Embryonic facial prominence (tissue), 1 donor: ENCODE measurements at regions not wholly inside any gene's neighbourhood (a gene's known extent, or its start where the extent isn't known, plus 50 kb on each side); places are given as distances from the start of the nearest gene placed in this dataset.
"Not testable (repeated sequence)": the region's sequence is repeated elsewhere in the genome, so short reads cannot be mapped to it uniquely, and the experiment has no call there.

Experiments used
- DNase-seq: peaks from one replicate; pipeline ENCODE4 v3.0.0-alpha.2; 2016; ENCODE audit errors: extremely low spot score

GRCh38 chr11:112649856-112650255, 311.4 kb upstream of the NCAM1 start:
- no peak for DNase-seq

GRCh38 chr11:112650527-112650926, 310.7 kb upstream of the NCAM1 start:
- no peak for DNase-seq

- DNase-seq: no peak
Measured at GRCh38 chr11:112651386-112651785, 309.8 kb upstream of the NCAM1 start.

GRCh38 chr11:112652786-112653390, 308.3 kb upstream of the NCAM1 start:
- no peak for DNase-seq

GRCh38 chr11:112655371-112655770, 305.8 kb upstream of the NCAM1 start:
- no peak for DNase-seq

GRCh38 chr11:112656772-112657428, 304.3 kb upstream of the NCAM1 start:
- no peak for DNase-seq

- DNase-seq: no peak
Measured at GRCh38 chr11:112658431-112658878, 302.8 kb upstream of the NCAM1 start.

GRCh38 chr11:112661146-112661545, 300.1 kb upstream of the NCAM1 start:
- no peak for DNase-seq

GRCh38 chr11:112661571-112661970, 299.6 kb upstream of the NCAM1 start:
- no peak for DNase-seq

- no peak for DNase-seq
Measured at GRCh38 chr11:112662554-112662953, 298.7 kb upstream of the NCAM1 start.

- no peak for DNase-seq
Measured at GRCh38 chr11:112663947-112664634, 297.1 kb upstream of the NCAM1 start.

GRCh38 chr11:112665291-112665690, 295.9 kb upstream of the NCAM1 start:
- no peak for DNase-seq

GRCh38 chr11:112666253-112666652, 295.0 kb upstream of the NCAM1 start:
- DNase-seq: no peak

- DNase-seq: no peak
Measured at GRCh38 chr11:112670806-112671570, 290.2 kb upstream of the NCAM1 start.

- DNase-seq: not testable (repeated sequence)
Measured at GRCh38 chr11:112673401-112673800, 287.8 kb upstream of the NCAM1 start.

GRCh38 chr11:112685111-112685510, 276.1 kb upstream of the NCAM1 start:
- DNase-seq: no peak

- no peak for DNase-seq
Measured at GRCh38 chr11:112689851-112690250, 271.4 kb upstream of the NCAM1 start.

- DNase-seq: no peak
Measured at GRCh38 chr11:112693781-112694180, 267.4 kb upstream of the NCAM1 start.

GRCh38 chr11:112694245-112694644, 267.0 kb upstream of the NCAM1 start:
- DNase-seq: no peak

GRCh38 chr11:112694813-112695212, 266.4 kb upstream of the NCAM1 start:
- DNase-seq: no peak

- no peak for DNase-seq
Measured at GRCh38 chr11:112697391-112698178, 263.6 kb upstream of the NCAM1 start.
